ENCODE measurements at regions not wholly inside any gene's neighbourhood (a gene's known extent, or its start where the extent isn't known, plus 50 kb on each side); places are given as distances from the start of the nearest gene placed in this dataset.

- no peak for DNase-seq (ENCODE audit: low read depth in 2 of 2)
- TF ChIP-seq CTCF (IDR thresholded peaks at IDR 0.05; ENCODE audit: low read depth, low read length): no peak
- no peak overlapping the region for H3K4me3 ChIP-seq (replicated peaks in 1 of 2; ENCODE audit: low read depth in 2 of 2, low read length in 2 of 2)
Measured at GRCh38 chr6:101202867-101203374, 190.6 kb upstream of the GRIK2 start.

- no peak overlapping the region for H3K4me3 ChIP-seq (replicated peaks in 1 of 2; ENCODE audit: low read depth in 2 of 2, low read length in 2 of 2)
- DNase-seq (ENCODE audit: low read depth in 2 of 2): no peak
- no peak for TF ChIP-seq CTCF (IDR thresholded peaks at IDR 0.05; ENCODE audit: low read depth, low read length)
Measured at GRCh38 chr6:101203664-101204063, 189.8 kb upstream of the GRIK2 start.

- no peak for DNase-seq (ENCODE audit: low read depth in 2 of 2)
- TF ChIP-seq CTCF (IDR thresholded peaks at IDR 0.05; ENCODE audit: low read depth, low read length): no peak
- H3K4me3 ChIP-seq (replicated peaks in 1 of 2; ENCODE audit: low read depth in 2 of 2, low read length in 2 of 2): no peak overlapping the region
Measured at GRCh38 chr6:101208152-101208551, 185.4 kb upstream of the GRIK2 start.

- no peak for TF ChIP-seq CTCF (IDR thresholded peaks at IDR 0.05; ENCODE audit: low read depth, low read length)
Measured at GRCh38 chr6:101212640-101213039, 180.9 kb upstream of the GRIK2 start.

GRCh38 chr6:101222007-101222406 is 171.5 kb upstream of the GRIK2 start:
- TF ChIP-seq CTCF (IDR thresholded peaks at IDR 0.05; ENCODE audit: low read depth, low read length): no peak
- DNase-seq (ENCODE audit: low read depth in 2 of 2): no peak
- H3K4me3 ChIP-seq (replicated peaks in 1 of 2; ENCODE audit: low read depth in 2 of 2, low read length in 2 of 2): no peak overlapping the region

More at GRCh38 chr6:101212640-101213039, 180.9 kb upstream of the GRIK2 start:
- DNase-seq (ENCODE audit: low read depth in 2 of 2): no peak
- no peak overlapping the region for H3K4me3 ChIP-seq (replicated peaks in 1 of 2; ENCODE audit: low read depth in 2 of 2, low read length in 2 of 2)

- no peak for DNase-seq (ENCODE audit: low read depth in 2 of 2)
- TF ChIP-seq CTCF (IDR thresholded peaks at IDR 0.05; ENCODE audit: low read depth, low read length): no peak
- no peak overlapping the region for H3K4me3 ChIP-seq (replicated peaks in 1 of 2; ENCODE audit: low read depth in 2 of 2, low read length in 2 of 2)
Measured at GRCh38 chr6:101224751-101225150, 168.8 kb upstream of the GRIK2 start.

GRCh38 chr6:101226677-101227135 is 166.8 kb upstream of the GRIK2 start:
- DNase-seq (ENCODE audit: low read depth in 2 of 2): peak; percentile 36 to 68
- H3K4me3 ChIP-seq (replicated peaks in 1 of 2; ENCODE audit: low read depth in 2 of 2, low read length in 2 of 2): no peak overlapping the region
- TF ChIP-seq CTCF (IDR thresholded peaks at IDR 0.05; ENCODE audit: low read depth, low read length): peak; percentile 52
